BE2C (cell line): ENCODE measurements at regions not wholly inside any gene's neighbourhood (a gene's known extent, or its start where the extent isn't known, plus 50 kb on each side); places are given as distances from the start of the nearest gene placed in this dataset.

Experiments
- DNase-seq: peaks from one replicate; pipeline ENCODE4 v3.0.0-alpha.2; 2020
- H3K27me3 ChIP-seq: fragments of 250-450 bp; sonication (Bioruptor Pico); 2 replicates; pipeline ENCODE4 v1.5.1; 2020; ENCODE audit warnings: mild to moderate bottlenecking
- H3K36me3 ChIP-seq: fragments of 250-450 bp; sonication (Bioruptor Pico); 2 replicates; pipeline ENCODE4 v1.5.1; 2020; ENCODE audit warnings: mild to moderate bottlenecking
- H3K4me1 ChIP-seq: fragments of 250-450 bp; sonication (Bioruptor Pico); 2 replicates; pipeline ENCODE4 v1.5.1; 2020
- H3K4me3 ChIP-seq: 2 replicates; pipeline ENCODE4 v1.5.1; 2011; ENCODE audit warnings: low read depth, low read length
- H3K9me3 ChIP-seq: fragments of 250-450 bp; sonication (Bioruptor Pico); 2 replicates; pipeline ENCODE4 v1.5.1; 2020
- CTCF ChIP-seq: IDR thresholded peaks from 2 replicates; pipeline ENCODE4 v1.5.1; 2012; ENCODE audit warnings: mild to moderate bottlenecking, low read depth, low read length

DNA sequence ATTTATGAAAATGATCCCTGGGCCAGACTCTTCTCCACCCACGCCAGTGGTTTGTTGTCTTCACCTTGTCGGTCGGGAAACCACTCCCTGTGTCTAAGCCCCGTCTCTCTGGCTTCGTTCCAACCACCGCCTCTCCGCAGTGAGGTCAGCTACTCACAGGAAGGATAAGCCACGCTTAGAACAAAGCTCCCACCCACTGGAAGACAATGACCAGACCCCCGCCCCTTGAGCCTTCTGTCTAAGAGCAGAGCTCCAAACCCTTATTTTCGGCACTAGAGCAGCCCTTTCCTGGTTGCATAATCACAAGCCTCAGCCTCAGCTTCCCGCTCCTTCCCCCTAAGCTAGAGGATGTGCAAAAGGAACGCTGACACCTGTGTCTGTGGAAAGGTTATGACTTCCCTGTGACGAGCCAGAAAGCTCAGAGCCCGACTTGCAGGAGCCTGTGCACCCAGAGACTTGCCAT lies 114.9 kb upstream of the MEF2A start:
- H3K4me3 ChIP-seq, result no peak overlapping the region
- H3K27me3 ChIP-seq, result no peaks in the 10 kb centered on the region
- no peaks in the 10 kb centered on the region for H3K9me3 ChIP-seq
- no peak for TF ChIP-seq CTCF
- DNase-seq, result peak; percentile 48
- no peaks in the 10 kb centered on the region for H3K4me1 ChIP-seq
- H3K36me3 ChIP-seq, result no peaks in the 10 kb centered on the region

- no peaks in the 10 kb centered on the region for H3K9me3 ChIP-seq
- no peak for DNase-seq
- H3K27me3 ChIP-seq, result no peaks in the 10 kb centered on the region
- no peaks in the 10 kb centered on the region for H3K4me1 ChIP-seq
- TF ChIP-seq CTCF, result no peak
- H3K4me3 ChIP-seq, result no peak overlapping the region
- H3K36me3 ChIP-seq, result no peaks in the 10 kb centered on the region
These were observed 114.3 kb upstream of the MEF2A start for GRCh38 chr15:99451484-99451883.

- no peaks in the 10 kb centered on the region for H3K9me3 ChIP-seq
- no peak for TF ChIP-seq CTCF
- no peaks in the 10 kb centered on the region for H3K4me1 ChIP-seq
- no peaks in the 10 kb centered on the region for H3K27me3 ChIP-seq
- H3K36me3 ChIP-seq, result no peaks in the 10 kb centered on the region
- no peak overlapping the region for H3K4me3 ChIP-seq
- no peak for DNase-seq
These were observed 113.8 kb upstream of the MEF2A start for GRCh38 chr15:99452010-99452409.

DNA sequence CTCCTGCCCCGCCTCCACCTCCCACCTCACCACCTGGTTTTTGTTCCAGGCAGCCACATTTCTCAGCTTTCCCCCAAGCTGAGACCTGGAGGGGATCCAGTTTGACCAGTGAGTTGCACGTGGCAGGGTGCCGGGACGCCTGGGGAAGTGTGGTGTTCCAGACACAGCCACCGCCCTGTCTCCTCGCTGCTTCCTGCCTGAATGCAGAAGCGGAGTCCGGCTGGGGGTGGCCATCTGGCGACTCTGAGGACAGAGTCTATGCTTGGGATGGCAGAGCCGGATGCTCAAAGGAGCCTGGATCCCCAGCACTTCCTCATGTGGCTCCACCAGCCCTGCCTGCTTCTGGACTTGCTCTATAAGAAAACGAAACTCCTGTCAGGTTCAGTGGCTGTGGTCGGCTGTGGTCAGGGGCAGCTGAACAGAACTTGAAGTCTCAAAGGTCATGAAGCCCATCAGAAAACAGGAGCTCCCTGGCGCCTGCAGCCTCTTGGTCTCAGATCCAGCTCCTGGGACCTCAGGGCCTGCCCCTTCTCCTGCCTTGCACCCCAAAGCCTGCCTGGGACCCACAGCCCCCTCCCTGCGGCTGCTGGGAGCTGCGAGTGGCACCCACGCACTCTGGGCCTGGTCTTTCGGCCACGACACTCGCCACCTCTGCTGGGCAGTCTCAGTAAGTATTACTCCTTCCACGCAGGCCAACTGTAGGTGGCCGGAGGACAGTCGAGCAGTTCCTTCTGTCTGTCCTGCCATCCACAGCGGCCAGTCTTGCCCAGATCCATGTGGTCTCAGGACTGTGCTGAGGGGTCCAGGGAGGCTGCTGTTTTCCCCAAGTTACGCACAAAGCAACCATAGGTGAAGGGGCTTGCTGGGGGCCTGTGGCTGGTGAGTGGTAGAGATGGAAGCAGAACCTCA lies 112.8 kb upstream of the MEF2A start:
- peak; percentile 60 for DNase-seq
- Histone ChIP-seq H3K4me3 (no peak overlapping the region), H3K4me1 (no peaks in the 10 kb centered on the region), H3K27me3 (no peaks in the 10 kb centered on the region), H3K9me3 (no peaks in the 10 kb centered on the region), H3K36me3 (no peaks in the 10 kb centered on the region)
- no peak for TF ChIP-seq CTCF

GRCh38 chr15:99453637-99454030 lies 112.2 kb upstream of the MEF2A start:
- DNase-seq, result no peak
- Histone ChIP-seq H3K9me3 (no peaks in the 10 kb centered on the region), H3K36me3 (no peaks in the 10 kb centered on the region), H3K4me3 (no peak overlapping the region), H3K27me3 (no peaks in the 10 kb centered on the region), H3K4me1 (no peaks in the 10 kb centered on the region)
- TF ChIP-seq CTCF, result no peak

GRCh38 chr15:99454107-99454809 lies 111.5 kb upstream of the MEF2A start:
- Histone ChIP-seq H3K36me3 (no peaks in the 10 kb centered on the region), H3K9me3 (no peaks in the 10 kb centered on the region), H3K27me3 (no peaks in the 10 kb centered on the region), H3K4me1 (no peaks in the 10 kb centered on the region), H3K4me3 (no peak overlapping the region)
- DNase-seq, result no peak
- no peak for TF ChIP-seq CTCF
